Epithelial cell of esophagus (primary cell): ENCODE measurements at regions not wholly inside any gene's neighbourhood (a gene's known extent, or its start where the extent isn't known, plus 50 kb on each side); places are given as distances from the start of the nearest gene placed in this dataset.

Experiments used
- DNase-seq: peaks from one replicate; pipeline ENCODE4 v3.0.0; 2010; ENCODE audit warnings: low read depth
- H3K4me3 ChIP-seq: 2 replicates; pipeline ENCODE4 v1.5.1; 2011; ENCODE audit warnings: mild to moderate bottlenecking, low read length, control low read depth
- TF ChIP-seq, protein P1 (sequence below): IDR thresholded peaks from 2 replicates; pipeline ENCODE4 v1.5.1; 2011; ENCODE audit warnings: low read depth, mild to moderate bottlenecking, low read length, control low read depth, inconsistent platforms; ENCODE audit not compliant: insufficient read depth; ENCODE audit errors: missing control alignments

- peak; percentile 42 for DNase-seq
- TF ChIP-seq, protein P1, sequence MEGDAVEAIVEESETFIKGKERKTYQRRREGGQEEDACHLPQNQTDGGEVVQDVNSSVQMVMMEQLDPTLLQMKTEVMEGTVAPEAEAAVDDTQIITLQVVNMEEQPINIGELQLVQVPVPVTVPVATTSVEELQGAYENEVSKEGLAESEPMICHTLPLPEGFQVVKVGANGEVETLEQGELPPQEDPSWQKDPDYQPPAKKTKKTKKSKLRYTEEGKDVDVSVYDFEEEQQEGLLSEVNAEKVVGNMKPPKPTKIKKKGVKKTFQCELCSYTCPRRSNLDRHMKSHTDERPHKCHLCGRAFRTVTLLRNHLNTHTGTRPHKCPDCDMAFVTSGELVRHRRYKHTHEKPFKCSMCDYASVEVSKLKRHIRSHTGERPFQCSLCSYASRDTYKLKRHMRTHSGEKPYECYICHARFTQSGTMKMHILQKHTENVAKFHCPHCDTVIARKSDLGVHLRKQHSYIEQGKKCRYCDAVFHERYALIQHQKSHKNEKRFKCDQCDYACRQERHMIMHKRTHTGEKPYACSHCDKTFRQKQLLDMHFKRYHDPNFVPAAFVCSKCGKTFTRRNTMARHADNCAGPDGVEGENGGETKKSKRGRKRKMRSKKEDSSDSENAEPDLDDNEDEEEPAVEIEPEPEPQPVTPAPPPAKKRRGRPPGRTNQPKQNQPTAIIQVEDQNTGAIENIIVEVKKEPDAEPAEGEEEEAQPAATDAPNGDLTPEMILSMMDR, result no peak
- H3K4me3 ChIP-seq, result no peak overlapping the region
Observed at GRCh38 chr5:107242411-107243219, 428.1 kb downstream of the EFNA5 start.

DNA sequence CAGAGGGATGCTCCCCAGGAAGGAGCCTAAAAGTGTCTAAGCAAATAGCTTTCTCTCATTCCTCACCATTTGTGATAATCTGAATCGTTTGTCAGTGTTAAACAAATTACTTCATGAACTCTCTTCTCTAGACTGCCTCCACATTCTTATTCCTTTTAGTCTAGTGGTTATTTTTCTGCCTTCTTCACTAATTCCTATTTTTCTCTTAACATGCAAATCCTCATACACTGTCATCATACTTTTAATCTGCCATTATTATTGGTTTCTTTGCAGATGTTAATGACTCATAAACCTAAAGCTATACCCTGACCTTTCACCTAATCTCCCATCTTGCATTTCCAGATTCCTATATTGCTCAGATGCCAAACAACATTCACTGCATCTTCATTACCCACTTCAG, 428.9 kb downstream of the EFNA5 start:
- H3K4me3 ChIP-seq, result no peak overlapping the region
- DNase-seq, result peak; percentile 40

GRCh38 chr5:107235167-107235566, 435.6 kb downstream of the EFNA5 start:
- DNase-seq, result no peak
- TF ChIP-seq, protein P1, result no peak
- no peak overlapping the region for H3K4me3 ChIP-seq

More for the DNA sequence above, 428.9 kb downstream of the EFNA5 start:
- TF ChIP-seq, protein P1, result no peak

- TF ChIP-seq, protein P1, result no peak
- no peak overlapping the region for H3K4me3 ChIP-seq
- DNase-seq, result no peak
Observed at GRCh38 chr5:107232788-107233187, 437.9 kb downstream of the EFNA5 start.

- no peak overlapping the region for H3K4me3 ChIP-seq
- TF ChIP-seq, protein P1, result no peak
Observed at GRCh38 chr5:107232293-107232692, 438.4 kb downstream of the EFNA5 start.

GRCh38 chr5:107231191-107231590, 439.5 kb downstream of the EFNA5 start:
- TF ChIP-seq, protein P1, result no peak
- DNase-seq, result no peak
- H3K4me3 ChIP-seq, result no peak overlapping the region

More at GRCh38 chr5:107232293-107232692, 438.4 kb downstream of the EFNA5 start:
- no peak for DNase-seq

DNA sequence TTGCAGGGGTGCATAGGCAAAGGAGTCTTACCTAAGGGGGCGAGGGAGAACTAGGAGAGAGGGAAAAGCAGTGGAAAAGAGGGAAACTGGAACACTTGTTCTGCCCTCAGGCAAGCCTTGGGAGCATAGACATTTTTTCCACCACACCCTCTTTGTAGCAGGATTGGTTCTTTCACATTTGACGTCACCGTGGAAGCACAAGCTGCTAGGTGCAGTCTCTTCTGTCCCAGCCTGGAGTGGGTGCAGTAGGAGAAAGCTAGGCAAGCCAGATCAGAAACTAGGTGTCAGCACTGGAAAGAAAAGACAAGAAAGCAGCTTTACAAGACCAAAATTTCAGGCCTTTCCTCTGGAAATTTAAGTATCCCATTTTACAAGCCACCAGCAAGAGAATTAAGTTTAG, 440.4 kb downstream of the EFNA5 start:
- TF ChIP-seq, protein P1, result no peak
- H3K4me3 ChIP-seq, result no peak overlapping the region
- no peak for DNase-seq
